ENCODE measurements at regions not wholly inside any gene's neighbourhood (a gene's known extent, or its start where the extent isn't known, plus 50 kb on each side); places are given as distances from the start of the nearest gene placed in this dataset.
"Not testable (repeated sequence)": the region's sequence is repeated elsewhere in the genome, so short reads cannot be mapped to it uniquely, and the experiment has no call there.

- TF ChIP-seq CTCF (IDR thresholded peaks at IDR 0.05): no peak
- intact Hi-C loops (cut with DNase I): no loop called here
- Histone ChIP-seq H3K27ac (no peak overlapping the region), H3K4me3 (no peak overlapping the region), H3K4me1 (no peaks in the 10 kb centered on the region), H3K36me3 (ENCODE audit: insufficient read depth in 1 of 2, low read depth in 1 of 2) (no peaks in the 10 kb centered on the region), H3K9me3 (no peaks in the 10 kb centered on the region), H3K27me3 (ENCODE audit: insufficient read depth in 3 of 3, low read length in 2 of 3) (no peaks in the 10 kb centered on the region)
- DNase-seq (no peak), ATAC-seq (no peak)
- 72 to 73% (median 73%) methylated on average over 4 of the region's 4 CpGs for WGBS, 3 donors
These were observed 552.5 kb downstream of the HTR1A start for GRCh38 chr5:63409737-63410136.

- no peak overlapping the region for H3K4me3 ChIP-seq
- intact Hi-C loops (cut with DNase I): no loop called here
- H3K36me3 ChIP-seq (ENCODE audit: insufficient read depth in 1 of 2, low read depth in 1 of 2): no peaks in the 10 kb centered on the region
- no peaks in the 10 kb centered on the region for H3K9me3 ChIP-seq
- 50 to 55% (median 53%) methylated on average over 3 of the region's 3 CpGs for WGBS, 3 donors
- DNase-seq: no peak
- H3K27me3 ChIP-seq (ENCODE audit: insufficient read depth in 3 of 3, low read length in 2 of 3): no peaks in the 10 kb centered on the region
- no peak for TF ChIP-seq CTCF (IDR thresholded peaks at IDR 0.05)
- no peaks in the 10 kb centered on the region for H3K4me1 ChIP-seq
- H3K27ac ChIP-seq: no peak overlapping the region
- ATAC-seq: no peak
These were observed 553.3 kb downstream of the HTR1A start for GRCh38 chr5:63408984-63409383.

GRCh38 chr5:63401436-63402046 is 560.7 kb downstream of the HTR1A start:
- DNase-seq (peak; percentile 20 to 52), ATAC-seq (no peak)
- Histone ChIP-seq H3K27me3 (ENCODE audit: insufficient read depth in 3 of 3, low read length in 2 of 3) (no peaks in the 10 kb centered on the region), H3K4me1 (no peaks in the 10 kb centered on the region), H3K36me3 (ENCODE audit: insufficient read depth in 1 of 2, low read depth in 1 of 2) (no peaks in the 10 kb centered on the region), H3K4me3 (no peak overlapping the region), H3K9me3 (no peaks in the 10 kb centered on the region), H3K27ac (no peak overlapping the region)
- WGBS, 3 donors: 38 to 42% (median 38%) methylated on average over 7 of the region's 7 CpGs
- intact Hi-C loops (cut with DNase I): no loop called here
- peak; percentile 44 for TF ChIP-seq CTCF (IDR thresholded peaks at IDR 0.05)

DNA sequence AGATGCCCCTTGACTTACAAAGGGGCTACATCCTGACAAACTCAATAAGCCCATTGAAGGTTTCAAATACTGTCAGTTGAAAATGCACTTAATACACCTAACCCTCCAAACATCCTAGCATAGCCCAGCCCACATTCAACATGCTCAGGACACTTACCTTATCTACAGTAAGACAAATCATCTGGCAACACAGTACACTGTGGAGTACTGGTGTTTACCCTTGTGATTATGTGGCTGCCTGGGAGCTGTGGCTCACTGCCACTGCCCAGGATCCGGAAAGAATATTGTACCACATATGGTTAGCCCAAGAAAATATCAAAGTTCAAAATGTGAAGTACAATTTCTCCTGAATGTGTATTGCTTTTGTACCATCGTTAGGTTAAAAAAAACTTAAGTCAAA is 562.2 kb downstream of the HTR1A start:
- DNase-seq (no peak), ATAC-seq (no peak)
- intact Hi-C loops (cut with DNase I): no loop called here
- TF ChIP-seq CTCF (IDR thresholded peaks at IDR 0.05): no peak
- WGBS, 3 donors: 72 to 78% (median 77%) methylated on average over 2 of the region's 2 CpGs
- Histone ChIP-seq H3K4me3 (no peak overlapping the region), H3K27ac (no peak overlapping the region), H3K4me1 (no peaks in the 10 kb centered on the region), H3K36me3 (ENCODE audit: insufficient read depth in 1 of 2, low read depth in 1 of 2) (no peaks in the 10 kb centered on the region), H3K27me3 (ENCODE audit: insufficient read depth in 3 of 3, low read length in 2 of 3) (no peaks in the 10 kb centered on the region), H3K9me3 (no peaks in the 10 kb centered on the region)

GRCh38 chr5:63398346-63398745 is 563.9 kb downstream of the HTR1A start:
- Histone ChIP-seq H3K4me3 (no peak overlapping the region), H3K9me3 (no peaks in the 10 kb centered on the region), H3K36me3 (ENCODE audit: insufficient read depth in 1 of 2, low read depth in 1 of 2) (no peaks in the 10 kb centered on the region), H3K4me1 (no peaks in the 10 kb centered on the region), H3K27ac (no peak overlapping the region), H3K27me3 (ENCODE audit: insufficient read depth in 3 of 3, low read length in 2 of 3) (no peaks in the 10 kb centered on the region)
- DNase-seq (no peak), ATAC-seq (no peak)
- WGBS, 3 donors: 56 to 83% (median 77%) methylated on average over 1 of the region's 1 CpG
- no peak for TF ChIP-seq CTCF (IDR thresholded peaks at IDR 0.05)
- intact Hi-C loops (cut with DNase I): loop anchor here in 1 of 2 donors (10.0 kb wide), 1 partner anchor 806 kb away; no protein-coding TSS in a partner anchor

- H3K4me1 ChIP-seq; H3K9me3 ChIP-seq; H3K4me3 ChIP-seq; H3K27ac ChIP-seq; H3K36me3 ChIP-seq (ENCODE audit: insufficient read depth in 1 of 2, low read depth in 1 of 2); H3K27me3 ChIP-seq (ENCODE audit: insufficient read depth in 3 of 3, low read length in 2 of 3); DNase-seq; ATAC-seq; intact Hi-C loops (cut with DNase I): not testable (repeated sequence)
- 76 to 86% (median 82%) methylated on average over 5 of the region's 5 CpGs for WGBS, 3 donors
These were observed 574.1 kb downstream of the HTR1A start for GRCh38 chr5:63388188-63388587.
